ENCODE measurements at regions not wholly inside any gene's neighbourhood (a gene's known extent, or its start where the extent isn't known, plus 50 kb on each side); places are given as distances from the start of the nearest gene placed in this dataset.
"Not testable (repeated sequence)": the region's sequence is repeated elsewhere in the genome, so short reads cannot be mapped to it uniquely, and the experiment has no call there.

DNA sequence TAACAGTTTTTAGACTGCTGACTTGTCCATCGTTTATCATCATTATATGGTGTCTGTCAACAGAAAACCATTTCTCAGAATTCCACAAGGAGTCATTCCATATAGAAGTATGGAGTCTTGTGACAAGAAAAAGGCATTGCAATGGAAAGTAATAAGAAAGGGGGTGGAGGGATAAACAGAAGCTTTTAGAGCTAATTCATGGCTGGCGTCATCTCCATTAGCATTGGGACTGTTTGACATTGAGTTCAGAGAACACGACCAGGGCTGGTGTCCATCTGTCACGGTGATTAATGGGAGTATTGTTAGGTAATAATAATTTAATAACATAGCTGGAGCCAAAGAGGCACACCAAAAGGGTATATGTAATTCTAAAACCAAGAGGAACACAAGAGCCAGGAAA lies 101.9 kb upstream of the SFRP2 start:
- no peaks in the 10 kb centered on the region for H3K9me3 Mint-ChIP-seq
- ATAC-seq (no peak), DNase-seq (no peak)
- H3K4me3 Mint-ChIP-seq: no peak overlapping the region
- H3K36me3 Mint-ChIP-seq (ENCODE audit: insufficient read depth): no peaks in the 10 kb centered on the region
- H3K4me1 Mint-ChIP-seq (ENCODE audit: low read depth): no peaks in the 10 kb centered on the region
- no peaks in the 10 kb centered on the region for H3K27me3 Mint-ChIP-seq (ENCODE audit: low read depth)

DNA sequence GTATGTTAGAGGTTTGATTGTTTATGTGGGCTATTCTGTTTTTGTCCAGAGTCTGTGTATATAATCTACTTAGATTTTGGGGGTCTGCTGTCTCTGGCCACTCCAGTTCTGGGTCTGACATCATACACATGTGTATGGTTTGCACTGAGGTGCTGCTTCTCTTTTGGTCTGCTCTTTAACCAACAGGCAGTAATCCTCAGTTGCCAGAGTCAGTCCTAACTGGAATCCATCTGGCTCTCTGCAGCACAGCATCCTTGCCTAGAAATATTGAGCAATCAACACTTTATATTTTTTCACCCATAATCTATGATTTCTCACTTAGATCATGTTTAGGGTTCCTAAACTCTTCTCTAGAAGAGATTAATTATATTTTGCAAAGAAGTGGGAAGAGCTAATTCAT lies 98.3 kb upstream of the SFRP2 start:
- DNase-seq (no peak), ATAC-seq (no peak)
- H3K4me3 Mint-ChIP-seq: no peak overlapping the region

DNA sequence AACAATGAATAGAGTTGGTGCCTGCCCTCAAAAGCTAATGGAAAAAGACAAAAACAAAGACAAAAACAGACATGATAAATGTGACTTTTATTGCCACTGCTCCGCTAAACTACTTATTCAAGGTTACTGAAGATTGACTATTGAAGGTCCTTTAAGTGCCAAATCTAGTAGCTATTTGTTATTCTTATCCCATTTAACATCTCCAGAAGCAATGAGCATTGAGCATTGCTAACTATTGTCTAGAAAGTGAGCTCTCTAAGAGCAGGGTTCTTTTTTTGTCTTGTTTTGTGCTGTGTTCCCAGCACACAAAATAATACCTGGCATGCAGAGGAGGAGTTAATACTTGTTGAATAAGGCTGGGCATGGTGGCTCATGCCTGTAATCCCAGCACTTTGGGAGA lies 95.4 kb upstream of the SFRP2 start:
- Mint-ChIP-seq H3K9me3 (peaks cover 17% of the 10 kb centered on the region), H3K27me3 (ENCODE audit: low read depth) (no peaks in the 10 kb centered on the region), H3K36me3 (ENCODE audit: insufficient read depth) (no peaks in the 10 kb centered on the region), H3K4me1 (ENCODE audit: low read depth) (no peaks in the 10 kb centered on the region), H3K4me3 (no peak overlapping the region)
- DNase-seq (no peak), ATAC-seq (no peak)

More for the DNA sequence above, 98.3 kb upstream of the SFRP2 start:
- Mint-ChIP-seq H3K27me3 (ENCODE audit: low read depth) (no peaks in the 10 kb centered on the region), H3K36me3 (ENCODE audit: insufficient read depth) (no peaks in the 10 kb centered on the region), H3K9me3 (peaks cover 1% of the 10 kb centered on the region), H3K4me1 (ENCODE audit: low read depth) (no peaks in the 10 kb centered on the region)

DNA sequence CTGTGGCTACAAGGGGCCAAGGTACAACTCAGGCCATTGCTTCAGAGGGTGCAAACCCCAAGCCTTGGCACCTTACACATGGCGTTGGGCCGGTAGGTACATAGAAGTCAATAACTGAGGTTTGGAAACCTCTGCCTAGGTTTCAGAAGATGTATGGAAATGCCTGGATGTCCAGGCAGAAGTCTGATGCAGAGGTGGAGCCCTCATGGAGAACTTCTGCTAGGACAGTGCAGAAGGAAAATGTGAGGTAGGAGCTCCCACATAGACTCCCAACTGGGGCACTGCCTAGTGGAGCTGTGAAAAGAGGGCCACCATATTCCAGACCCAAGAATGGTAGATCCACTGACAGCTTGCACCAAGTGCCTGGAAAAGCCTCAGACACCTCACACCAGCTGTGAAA lies 92.1 kb upstream of the SFRP2 start:
- H3K4me1 Mint-ChIP-seq (ENCODE audit: low read depth): no peaks in the 10 kb centered on the region
- H3K9me3 Mint-ChIP-seq: peaks cover 17% of the 10 kb centered on the region
- H3K27me3 Mint-ChIP-seq (ENCODE audit: low read depth): peaks cover 2% of the 10 kb centered on the region
- no peaks in the 10 kb centered on the region for H3K36me3 Mint-ChIP-seq (ENCODE audit: insufficient read depth)
- no peak overlapping the region for H3K4me3 Mint-ChIP-seq
- DNase-seq (no peak), ATAC-seq (no peak)

DNA sequence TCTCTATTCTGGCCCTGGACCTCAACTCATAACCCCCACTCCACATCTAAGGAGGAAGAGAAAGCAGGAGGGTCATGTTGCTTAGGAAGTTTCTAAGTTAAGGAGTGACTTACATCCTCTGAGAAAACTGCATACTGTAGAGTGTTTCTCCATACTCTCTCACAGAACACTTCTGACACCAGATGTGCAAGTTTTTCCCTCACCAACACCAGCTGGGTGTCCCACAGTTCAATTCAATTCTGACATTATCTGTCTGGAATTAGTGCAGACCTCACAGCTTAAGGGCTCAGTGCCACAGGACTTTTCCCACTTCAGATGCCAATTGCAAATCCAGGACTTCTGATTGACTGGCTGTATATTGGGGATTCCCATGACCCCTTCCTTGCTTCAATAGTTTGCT lies 89.0 kb upstream of the SFRP2 start:
- ATAC-seq: no peak
- no peaks in the 10 kb centered on the region for H3K4me1 Mint-ChIP-seq (ENCODE audit: low read depth)
- no peak overlapping the region for H3K4me3 Mint-ChIP-seq
- H3K9me3 Mint-ChIP-seq: peaks cover 17% of the 10 kb centered on the region
- no peaks in the 10 kb centered on the region for H3K36me3 Mint-ChIP-seq (ENCODE audit: insufficient read depth)
- H3K27me3 Mint-ChIP-seq (ENCODE audit: low read depth): peaks cover 2% of the 10 kb centered on the region
- no peak for DNase-seq

DNA sequence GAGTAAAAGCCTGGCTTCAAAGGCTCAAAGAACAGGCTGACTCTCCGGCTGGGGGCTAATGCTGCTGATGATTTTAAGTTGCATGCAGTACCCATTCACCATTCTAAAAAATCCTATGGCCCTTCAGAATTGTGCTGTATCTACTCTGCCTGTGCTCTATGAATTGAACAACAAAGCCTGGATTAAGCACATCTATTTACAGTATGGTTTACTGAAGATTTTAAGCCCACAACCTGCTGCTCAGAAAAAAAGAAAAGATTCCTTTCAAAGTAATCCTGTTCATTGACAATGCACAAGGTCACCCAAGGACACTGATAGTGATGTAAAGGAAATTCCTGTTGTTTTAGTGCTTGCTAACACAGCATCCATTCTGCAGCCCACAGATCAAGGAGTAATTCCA lies 84.9 kb upstream of the SFRP2 start:
- H3K4me3 Mint-ChIP-seq: no peak overlapping the region
- peaks cover 2% of the 10 kb centered on the region for H3K9me3 Mint-ChIP-seq
- DNase-seq (no peak), ATAC-seq (no peak)
- H3K4me1 Mint-ChIP-seq (ENCODE audit: low read depth): no peaks in the 10 kb centered on the region
- peaks cover 2% of the 10 kb centered on the region for H3K27me3 Mint-ChIP-seq (ENCODE audit: low read depth)
- H3K36me3 Mint-ChIP-seq (ENCODE audit: insufficient read depth): no peaks in the 10 kb centered on the region

DNA sequence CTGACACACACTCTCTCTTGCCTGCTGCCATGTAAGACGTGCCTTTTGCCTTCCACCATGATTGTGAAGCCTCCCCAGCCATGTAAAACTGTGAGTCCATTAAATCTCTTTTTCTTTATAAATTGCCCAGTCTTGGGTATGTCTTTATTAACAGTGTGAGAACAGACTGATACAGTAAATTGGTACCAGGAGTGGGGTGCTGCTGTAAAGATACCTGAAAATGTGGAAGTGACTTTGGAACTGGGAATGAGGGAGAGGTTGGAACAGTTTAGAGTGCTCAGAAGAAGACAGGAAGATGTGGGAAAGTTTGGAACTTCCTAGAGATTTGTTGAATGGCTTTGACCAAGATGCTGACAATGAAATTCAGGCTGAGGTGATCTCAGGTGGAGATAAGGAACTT lies 77.9 kb upstream of the SFRP2 start:
- H3K4me3 Mint-ChIP-seq; H3K4me1 Mint-ChIP-seq (ENCODE audit: low read depth); DNase-seq; ATAC-seq; H3K36me3 Mint-ChIP-seq (ENCODE audit: insufficient read depth): not testable (repeated sequence)
- Mint-ChIP-seq H3K9me3 (peaks cover 58% of the 10 kb centered on the region), H3K27me3 (ENCODE audit: low read depth) (peaks cover 20% of the 10 kb centered on the region)

DNA sequence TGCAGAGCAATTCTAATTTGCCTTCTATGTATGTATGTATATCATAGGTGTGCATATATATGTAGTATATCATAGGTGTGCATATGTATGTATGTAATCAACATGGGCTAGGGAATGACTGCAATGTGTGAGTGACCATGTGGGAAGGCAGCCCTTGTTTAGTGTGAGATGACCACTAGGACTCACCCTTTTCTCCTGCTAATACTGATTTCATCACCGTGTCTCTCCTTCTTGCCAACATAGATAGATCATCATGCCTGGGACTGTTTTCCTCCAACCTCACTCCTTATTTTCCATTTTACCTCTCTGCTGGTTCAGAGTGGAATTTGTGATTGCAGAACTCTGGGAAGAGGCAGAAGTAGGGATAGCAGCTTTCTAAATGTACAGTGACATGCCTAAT lies 63.6 kb upstream of the SFRP2 start:
- Mint-ChIP-seq H3K36me3 (ENCODE audit: insufficient read depth) (no peaks in the 10 kb centered on the region), H3K4me3 (no peak overlapping the region), H3K9me3 (peaks cover 23% of the 10 kb centered on the region), H3K27me3 (ENCODE audit: low read depth) (peaks cover 21% of the 10 kb centered on the region), H3K4me1 (ENCODE audit: low read depth) (no peaks in the 10 kb centered on the region)
- DNase-seq (no peak), ATAC-seq (no peak)

DNA sequence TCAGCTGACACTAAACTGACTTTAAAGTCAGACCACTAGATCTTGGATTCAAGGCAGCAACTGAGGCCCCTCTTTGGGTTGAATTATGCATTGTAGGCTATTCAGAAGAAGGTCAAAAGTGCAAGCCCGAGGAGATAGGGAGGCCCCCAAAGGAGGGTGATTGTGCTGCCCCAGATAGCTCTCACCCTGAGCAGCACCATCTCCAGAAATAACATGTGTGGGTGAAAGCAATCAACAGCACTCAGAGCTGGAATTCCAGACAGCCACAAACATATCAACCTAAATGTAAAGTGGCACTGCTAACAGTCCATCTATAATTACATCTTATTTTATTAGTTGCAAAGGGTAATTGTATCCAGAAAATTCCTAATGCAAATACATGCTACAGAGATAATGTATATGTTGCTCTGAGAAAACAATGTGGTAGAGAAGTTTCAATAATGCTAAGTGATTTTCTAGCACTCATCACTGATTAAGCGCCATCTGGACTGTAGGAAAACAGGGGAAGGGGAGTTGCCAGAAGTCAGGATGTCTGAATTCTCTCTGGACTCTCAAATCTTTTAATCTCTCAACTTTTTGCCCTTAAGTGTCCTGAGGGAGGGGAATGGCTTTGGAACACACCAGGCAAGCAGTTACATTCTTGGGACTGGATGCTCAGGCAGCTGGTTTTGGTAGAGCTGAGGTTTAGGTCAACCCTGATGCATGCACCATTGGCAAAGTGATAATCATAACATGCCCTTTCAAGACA lies 61.8 kb upstream of the SFRP2 start:
- Mint-ChIP-seq H3K4me1 (ENCODE audit: low read depth) (no peaks in the 10 kb centered on the region), H3K36me3 (ENCODE audit: insufficient read depth) (no peaks in the 10 kb centered on the region), H3K27me3 (ENCODE audit: low read depth) (peaks cover 14% of the 10 kb centered on the region), H3K9me3 (peaks cover 12% of the 10 kb centered on the region), H3K4me3 (no peak overlapping the region)
- ATAC-seq (no peak), DNase-seq (no peak)

DNA sequence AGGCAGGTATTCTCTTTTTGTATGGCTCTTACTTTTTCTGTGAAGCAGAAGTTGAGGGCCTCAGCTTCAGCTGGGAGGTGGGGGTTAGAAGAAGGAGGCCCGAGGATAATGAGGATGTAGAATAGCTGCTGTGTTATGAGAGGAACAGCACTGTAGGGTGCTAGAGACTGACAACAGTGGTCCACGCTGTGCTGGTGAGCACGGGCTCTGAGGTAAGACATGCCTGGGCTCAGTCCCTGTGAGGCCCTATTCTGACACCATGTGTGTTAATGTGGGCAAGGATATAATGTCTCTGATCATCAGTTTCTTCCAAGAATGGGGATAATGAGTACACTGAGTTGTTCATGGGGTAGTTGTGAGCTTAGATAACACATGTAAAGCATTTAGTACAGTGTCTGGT lies 55.3 kb upstream of the SFRP2 start:
- Mint-ChIP-seq H3K36me3 (ENCODE audit: insufficient read depth) (no peaks in the 10 kb centered on the region), H3K4me1 (ENCODE audit: low read depth) (no peaks in the 10 kb centered on the region), H3K27me3 (ENCODE audit: low read depth) (peaks cover 14% of the 10 kb centered on the region), H3K9me3 (peaks cover 8% of the 10 kb centered on the region), H3K4me3 (no peak overlapping the region)
- DNase-seq (no peak), ATAC-seq (no peak)

All from activated T-cell treated with anti-CD3 and anti-CD28 coated beads, Interleukin-2, amount 50 U/mL, for 4 hours (primary cell).